HG03342 (cell line): ENCODE measurements at regions not wholly inside any gene's neighbourhood (a gene's known extent, or its start where the extent isn't known, plus 50 kb on each side); places are given as distances from the start of the nearest gene placed in this dataset.
A peak's percentile ranks its signal among the peaks of the same experiment; 100 is the strongest.
"Not testable (repeated sequence)": the region's sequence is repeated elsewhere in the genome, so short reads cannot be mapped to it uniquely, and the experiment has no call there.

ENCODE experiments used
- ATAC-seq: cut with Tn5 transposase; IDR thresholded peaks from one replicate; pipeline ENCODE4 v1.9.1; 2021; ENCODE audit warnings: mild to moderate bottlenecking, moderate library complexity; ENCODE audit not compliant: unreplicated experiment

GRCh38 chr7:65722361-65722792 is 150.5 kb upstream of the VKORC1L1 start:
- ATAC-seq: peak; percentile 85

GRCh38 chr7:65727182-65727581 is 145.7 kb upstream of the VKORC1L1 start:
- ATAC-seq: not testable (repeated sequence)

- ATAC-seq: no peak
Measured at GRCh38 chr7:65731129-65731528, 141.7 kb upstream of the VKORC1L1 start.

GRCh38 chr7:65731562-65732035 is 141.3 kb upstream of the VKORC1L1 start:
- peak; percentile 80 for ATAC-seq

GRCh38 chr7:65744406-65744805 is 128.5 kb upstream of the VKORC1L1 start:
- ATAC-seq: no peak

- ATAC-seq: no peak
Measured at GRCh38 chr7:65746398-65746669, 126.5 kb upstream of the VKORC1L1 start.

- no peak for ATAC-seq
Measured at GRCh38 chr7:65749039-65749438, 123.8 kb upstream of the VKORC1L1 start.

GRCh38 chr7:65749518-65749917 is 123.4 kb upstream of the VKORC1L1 start:
- no peak for ATAC-seq

GRCh38 chr7:65750511-65751344 is 122.1 kb upstream of the VKORC1L1 start:
- peak; percentile 97 for ATAC-seq

GRCh38 chr7:65754070-65754469 is 118.8 kb upstream of the VKORC1L1 start:
- not testable (repeated sequence) for ATAC-seq

GRCh38 chr7:65758991-65759390 is 113.9 kb upstream of the VKORC1L1 start:
- ATAC-seq: not testable (repeated sequence)

GRCh38 chr7:65762712-65763111 is 110.2 kb upstream of the VKORC1L1 start:
- ATAC-seq: not testable (repeated sequence)

- not testable (repeated sequence) for ATAC-seq
Measured at GRCh38 chr7:65763114-65763513, 109.8 kb upstream of the VKORC1L1 start.

GRCh38 chr7:65770473-65771225 is 102.2 kb upstream of the VKORC1L1 start:
- ATAC-seq: peak; percentile 97

- not testable (repeated sequence) for ATAC-seq
Measured at GRCh38 chr7:65771226-65771569, 101.7 kb upstream of the VKORC1L1 start.

- ATAC-seq: not testable (repeated sequence)
Measured at GRCh38 chr7:65776677-65777076, 96.2 kb upstream of the VKORC1L1 start.

GRCh38 chr7:65789943-65790342 is 82.9 kb upstream of the VKORC1L1 start:
- not testable (repeated sequence) for ATAC-seq

- ATAC-seq: not testable (repeated sequence)
Measured at GRCh38 chr7:65791788-65792187, 81.1 kb upstream of the VKORC1L1 start.

- ATAC-seq: not testable (repeated sequence)
Measured at GRCh38 chr7:65792726-65793125, 80.1 kb upstream of the VKORC1L1 start.

- not testable (repeated sequence) for ATAC-seq
Measured at GRCh38 chr7:65794671-65795391, 78.0 kb upstream of the VKORC1L1 start.

GRCh38 chr7:65795392-65795716 is 77.5 kb upstream of the VKORC1L1 start:
- ATAC-seq: not testable (repeated sequence)
